Lung microvascular endothelial cell (primary cell): ENCODE measurements at regions not wholly inside any gene's neighbourhood (a gene's known extent, or its start where the extent isn't known, plus 50 kb on each side); places are given as distances from the start of the nearest gene placed in this dataset.

Experiments used
- DNase-seq, 2 donors: peaks; one replicate each; pipeline versions ENCODE4 v3.0.0 to v3.0.0-alpha.2; 2010; ENCODE audit warnings: low read depth in 2 of 2

DNA sequence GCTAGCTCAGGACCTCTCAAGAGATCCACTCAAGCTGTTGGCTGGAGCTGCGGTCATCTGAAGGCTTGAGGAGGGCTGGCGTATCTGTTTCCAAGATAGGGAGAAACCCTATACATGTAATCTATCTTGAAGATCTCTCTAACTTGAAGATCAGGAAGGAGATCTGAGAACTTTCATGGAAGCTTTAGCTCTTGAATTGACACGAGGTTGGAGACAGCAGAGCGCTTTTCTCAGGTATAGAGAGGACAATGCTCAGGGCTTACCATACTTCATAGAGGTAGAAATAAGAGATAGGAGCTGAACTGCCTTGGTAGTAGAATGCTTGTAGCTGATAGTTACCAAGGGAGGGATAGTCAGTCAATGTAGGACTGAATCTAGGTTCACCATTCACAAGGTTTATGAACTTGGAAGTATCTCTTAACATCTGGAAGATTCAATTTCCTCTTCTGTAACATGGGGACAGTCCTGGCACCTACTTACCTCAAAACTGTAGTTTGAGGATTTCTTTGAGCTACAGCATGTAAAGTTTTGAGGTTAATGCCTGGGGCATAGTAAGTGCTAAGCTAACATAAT, 267.0 kb upstream of the MAF start:
- no peak for DNase-seq

GRCh38 chr16:79865918-79866317, 265.4 kb upstream of the MAF start:
- DNase-seq = no peak

GRCh38 chr16:79864781-79865391, 264.3 kb upstream of the MAF start:
- no peak for DNase-seq

DNA sequence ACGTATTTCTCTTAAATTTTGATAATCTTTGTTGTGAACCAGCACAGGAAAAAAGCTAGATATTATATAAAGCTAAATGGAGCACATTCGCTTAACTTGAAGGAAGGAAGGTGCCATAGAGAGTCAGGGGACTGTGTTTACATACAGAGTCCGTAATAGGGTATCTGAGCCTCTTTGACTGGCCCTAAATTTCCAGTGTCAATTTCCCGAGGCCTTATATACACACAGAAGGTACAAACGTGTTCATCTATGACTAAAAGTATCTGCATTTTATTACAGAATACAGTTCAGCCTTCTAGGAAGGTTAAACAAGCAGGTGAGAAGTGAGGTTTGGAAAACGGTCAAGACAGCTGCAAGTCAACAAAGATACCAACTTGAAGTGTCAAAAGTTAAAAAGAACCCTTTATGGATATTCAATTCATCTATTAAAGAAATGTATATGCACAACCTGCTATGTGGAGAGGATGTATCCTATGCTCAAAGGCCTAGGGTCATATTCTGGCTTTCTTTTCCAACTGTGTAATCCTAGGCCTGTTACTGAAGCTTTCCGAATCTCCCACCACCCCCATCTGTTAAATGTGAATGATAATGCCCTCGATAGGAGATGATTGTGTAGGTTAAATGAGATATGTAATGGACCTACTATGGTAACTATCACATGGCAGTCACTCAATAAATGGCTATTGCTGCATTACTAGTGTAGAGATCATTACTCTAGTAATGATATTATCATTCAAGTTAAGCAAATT, 263.7 kb upstream of the MAF start:
- DNase-seq = no peak

DNA sequence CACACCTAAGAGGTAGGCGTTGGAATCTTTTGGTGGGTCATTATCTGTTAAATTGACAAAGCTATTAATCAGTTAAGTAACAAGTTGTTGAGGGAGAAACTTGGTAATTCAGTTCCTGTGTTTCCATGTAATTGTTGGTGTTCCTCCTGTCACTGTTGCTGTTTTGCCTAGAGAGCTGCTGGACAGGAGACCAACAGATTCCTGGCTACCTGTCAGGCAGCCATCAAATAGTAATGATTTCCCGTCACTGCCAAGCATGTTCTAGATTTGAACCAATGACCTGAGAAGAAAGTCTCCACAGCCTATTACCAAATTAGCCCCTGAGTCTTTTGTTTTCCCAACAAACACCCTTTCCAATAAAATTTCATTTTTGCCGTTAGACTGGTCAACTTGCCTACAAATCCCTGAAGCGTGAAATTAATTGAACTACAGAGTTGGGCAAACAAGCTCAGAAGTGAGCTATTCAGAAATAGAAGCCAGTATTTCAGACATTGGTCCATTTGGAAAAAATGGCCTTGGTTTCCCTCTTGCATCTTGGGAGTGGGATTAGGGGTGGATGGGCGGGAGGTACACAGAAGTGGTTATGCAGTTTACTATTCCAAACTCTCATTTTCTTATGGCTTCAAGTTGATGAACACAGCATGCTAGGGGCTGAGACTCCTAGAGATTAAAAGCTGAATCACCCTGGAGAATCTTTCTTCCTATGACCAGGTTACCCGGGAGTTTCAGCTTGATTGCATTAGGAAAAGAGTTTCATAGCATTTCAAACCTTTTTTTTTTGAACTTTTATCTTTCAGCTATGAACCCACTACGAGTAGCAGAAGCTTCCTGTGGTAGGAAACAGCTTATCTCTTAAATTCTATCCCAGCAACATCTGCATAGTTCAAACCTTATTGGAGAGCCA, 262.8 kb upstream of the MAF start:
- no peak for DNase-seq

DNA sequence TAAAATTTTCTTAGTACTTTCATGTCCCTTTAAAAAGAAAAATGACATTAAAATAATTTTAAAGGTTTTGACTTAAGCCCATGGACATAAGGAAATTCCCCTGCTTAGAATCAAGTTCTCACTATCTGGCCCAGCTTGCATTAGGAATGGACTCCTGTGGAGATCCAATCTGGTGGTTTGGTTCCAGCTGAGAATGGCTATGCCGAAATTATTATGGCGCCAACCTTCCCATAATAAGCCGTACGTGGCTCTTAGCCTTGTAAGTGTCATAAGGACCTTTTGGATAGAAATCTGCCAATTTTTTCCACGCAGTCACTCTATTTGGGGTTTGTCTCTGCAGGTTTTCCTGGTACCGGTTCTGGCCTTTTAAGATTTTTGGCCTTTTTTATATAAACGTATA, 262.1 kb upstream of the MAF start:
- no peak for DNase-seq

DNA sequence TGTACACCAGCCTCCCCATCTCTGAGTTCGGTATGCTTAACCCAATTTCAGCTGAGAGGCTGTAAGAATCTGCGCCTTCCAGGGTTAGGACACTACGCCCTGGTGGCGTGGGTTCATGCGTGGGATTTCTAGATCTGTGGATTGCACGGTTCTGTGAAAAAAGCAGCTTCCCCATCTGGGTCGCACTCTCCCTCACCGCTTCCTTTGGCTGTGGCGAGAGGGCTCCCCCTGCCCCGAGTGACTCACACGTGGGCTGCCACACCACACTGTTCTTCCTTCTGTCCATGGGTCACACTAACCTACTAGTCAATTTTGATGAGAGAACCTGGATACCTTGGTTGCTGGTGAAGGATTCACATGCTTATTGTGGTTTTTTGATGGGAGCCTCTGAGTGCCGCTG, 256.0 kb upstream of the MAF start:
- DNase-seq = no peak

GRCh38 chr16:79850348-79850747, 249.8 kb upstream of the MAF start:
- DNase-seq = no peak

GRCh38 chr16:79849119-79849518, 248.6 kb upstream of the MAF start:
- no peak for DNase-seq

GRCh38 chr16:79848719-79849118, 248.2 kb upstream of the MAF start:
- DNase-seq = no peak

DNA sequence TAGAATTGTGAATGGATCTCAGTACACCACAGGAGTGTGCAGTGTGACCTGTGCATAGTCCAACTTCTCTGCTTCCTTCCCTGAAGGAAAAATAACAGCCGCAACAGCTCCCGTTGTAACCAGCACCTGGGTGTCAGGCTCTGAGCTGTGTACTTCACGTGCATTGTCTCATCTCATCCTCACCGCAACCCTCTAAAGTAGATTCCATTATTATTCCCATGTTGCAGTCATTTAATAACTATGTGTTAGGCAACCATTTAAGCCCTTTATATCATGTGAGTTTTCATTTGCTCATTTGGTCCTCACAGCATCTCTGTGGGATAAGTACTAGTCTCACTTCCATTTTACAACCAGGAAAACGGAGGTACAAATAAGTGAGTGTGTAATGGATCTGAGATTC, 247.0 kb upstream of the MAF start:
- no peak for DNase-seq

DNA sequence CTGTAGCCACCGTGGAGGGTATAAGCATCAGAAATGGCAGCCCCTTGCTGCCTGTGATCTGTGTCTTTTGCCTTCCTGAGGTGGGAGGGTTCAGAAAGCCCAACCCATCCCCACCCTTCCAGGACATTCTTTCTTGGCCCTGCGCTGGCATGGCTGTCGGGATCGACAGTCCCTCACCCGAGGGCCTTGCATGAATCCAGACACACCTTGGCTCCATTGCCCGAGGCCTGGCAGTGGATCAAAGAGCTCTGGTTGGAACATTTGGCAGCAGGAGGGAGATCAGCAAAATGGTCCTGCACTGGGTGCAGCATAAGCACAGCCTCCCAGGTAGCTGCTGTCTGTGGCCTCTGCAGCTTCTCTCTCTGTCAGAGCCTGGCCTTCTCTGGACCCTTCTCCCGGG, 246.6 kb upstream of the MAF start:
- no peak for DNase-seq

- no peak for DNase-seq
Observed at GRCh38 chr16:79845734-79846135, 245.2 kb upstream of the MAF start.

GRCh38 chr16:79845033-79845733, 244.6 kb upstream of the MAF start:
- no peak for DNase-seq

DNA sequence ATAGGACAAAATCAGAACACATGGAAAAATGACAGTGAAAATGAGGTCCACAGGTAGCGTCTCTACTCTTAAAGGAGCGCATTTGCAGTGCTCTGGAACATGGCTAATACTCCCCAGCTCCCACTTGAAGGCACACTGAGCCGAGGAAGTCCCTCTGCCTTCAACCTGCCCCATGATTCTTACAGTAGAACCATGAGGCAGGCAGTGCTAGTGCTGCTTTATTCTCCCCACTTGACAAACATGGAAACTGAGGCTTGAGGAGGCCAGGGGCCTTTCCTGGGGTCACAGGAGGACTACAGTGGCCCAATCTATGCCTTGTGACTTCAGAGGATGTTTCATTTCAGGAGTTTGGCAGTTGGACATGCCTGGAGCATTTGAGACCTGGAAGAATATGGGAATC, 244.1 kb upstream of the MAF start:
- no peak for DNase-seq

GRCh38 chr16:79843631-79844043, 243.1 kb upstream of the MAF start:
- no peak for DNase-seq

DNA sequence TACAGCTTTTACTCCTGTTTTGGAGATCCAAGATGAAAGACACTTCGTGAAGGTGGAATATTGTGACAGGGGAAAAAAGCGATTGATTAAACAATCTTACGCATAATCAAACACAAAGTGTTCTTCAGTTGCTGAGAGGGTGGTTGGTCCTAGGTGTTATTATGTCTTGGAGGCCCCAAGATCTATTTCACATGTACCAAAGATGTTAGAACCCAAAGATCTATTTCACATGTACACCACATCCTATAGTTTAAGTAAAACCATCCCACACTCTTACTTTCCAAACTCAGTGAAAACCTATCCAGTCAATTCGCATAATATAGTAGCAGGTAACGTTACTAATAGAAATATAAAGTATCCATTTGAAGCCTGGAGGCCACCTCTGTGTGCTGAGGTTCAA, 242.6 kb upstream of the MAF start:
- DNase-seq = no peak

GRCh38 chr16:79842197-79842596, 241.7 kb upstream of the MAF start:
- DNase-seq = no peak

DNA sequence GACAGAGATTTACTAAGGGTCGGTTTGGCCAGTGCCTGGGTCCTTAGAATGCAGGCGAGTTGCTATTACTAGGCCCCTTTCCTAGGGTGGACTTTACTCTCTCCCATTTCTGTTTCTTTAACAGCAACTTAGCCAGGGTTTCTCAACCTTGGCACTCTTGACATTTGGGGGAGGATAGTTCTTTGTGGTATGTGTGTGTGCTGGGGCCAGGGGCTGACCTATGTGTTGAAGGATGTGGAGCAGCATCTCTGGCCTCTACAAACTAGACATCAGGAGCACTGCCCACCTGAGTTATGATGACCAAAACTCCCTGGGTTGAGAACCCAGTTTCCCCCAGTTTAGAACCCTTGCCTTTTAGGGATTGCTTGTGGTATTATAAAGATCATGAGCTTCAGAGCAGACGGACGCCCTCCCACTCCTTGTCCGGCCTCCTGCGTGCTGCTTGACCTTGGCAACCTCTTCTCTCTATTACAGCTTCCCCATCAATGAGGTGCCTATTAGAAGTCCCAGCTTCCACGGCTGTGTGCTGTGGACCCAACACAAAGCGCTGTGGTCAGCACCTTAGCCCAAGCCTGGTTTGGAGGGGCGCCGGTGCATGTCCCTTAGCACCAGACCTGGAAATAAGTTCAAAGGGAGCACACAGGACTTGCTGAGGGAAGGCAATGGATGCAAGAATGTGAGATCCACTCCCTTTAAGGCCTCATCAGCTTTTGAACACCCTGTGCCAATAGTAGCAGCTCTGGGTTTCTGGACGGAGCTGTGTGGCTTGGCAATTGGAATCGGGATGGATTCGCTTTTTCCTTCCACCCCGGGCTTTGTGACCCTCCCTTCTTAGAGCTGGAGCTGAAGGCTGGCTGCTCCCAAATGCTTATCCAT, 239.2 kb upstream of the MAF start:
- no peak for DNase-seq

GRCh38 chr16:79838496-79839259, 238.1 kb upstream of the MAF start:
- no peak for DNase-seq
